Stimulated activated effector memory CD8-positive, alpha-beta T cell treated with anti-CD3 and anti-CD28 coated beads, Interleukin-12 subunit alpha, Interleukin-12 subunit beta, amount 100 ng/mL, for 72 hours (primary cell): ENCODE measurements at regions not wholly inside any gene's neighbourhood (a gene's known extent, or its start where the extent isn't known, plus 50 kb on each side); places are given as distances from the start of the nearest gene placed in this dataset.
"Not testable (repeated sequence)": the region's sequence is repeated elsewhere in the genome, so short reads cannot be mapped to it uniquely, and the experiment has no call there.

Experiments used
- ATAC-seq: fragments of 150-1000 bp; cut with Tn5 transposase; 2 replicates; pipeline ENCODE4 v1.10.0; 2021
- DNase-seq, 2 donors: peaks; one replicate each; pipeline ENCODE4 v3.0.0; 2021 to 2022; ENCODE audit warnings: low spot score in 2 of 2
- H3K27ac Mint-ChIP-seq: one replicate; pipeline ENCODE4 v1.8.0; 2022; ENCODE audit warnings: mild to moderate bottlenecking, mixed read lengths
- H3K36me3 Mint-ChIP-seq: one replicate; pipeline ENCODE4 v1.8.0; 2022; ENCODE audit warnings: mild to moderate bottlenecking, mixed read lengths
- H3K4me1 Mint-ChIP-seq: one replicate; pipeline ENCODE4 v1.8.0; 2022; ENCODE audit warnings: mixed read lengths
- H3K4me3 Mint-ChIP-seq: one replicate; pipeline ENCODE4 v1.8.0; 2022; ENCODE audit warnings: mild to moderate bottlenecking, mixed read lengths
- H3K9me3 Mint-ChIP-seq: one replicate; pipeline ENCODE4 v1.8.0; 2022; ENCODE audit warnings: mixed read lengths

DNA sequence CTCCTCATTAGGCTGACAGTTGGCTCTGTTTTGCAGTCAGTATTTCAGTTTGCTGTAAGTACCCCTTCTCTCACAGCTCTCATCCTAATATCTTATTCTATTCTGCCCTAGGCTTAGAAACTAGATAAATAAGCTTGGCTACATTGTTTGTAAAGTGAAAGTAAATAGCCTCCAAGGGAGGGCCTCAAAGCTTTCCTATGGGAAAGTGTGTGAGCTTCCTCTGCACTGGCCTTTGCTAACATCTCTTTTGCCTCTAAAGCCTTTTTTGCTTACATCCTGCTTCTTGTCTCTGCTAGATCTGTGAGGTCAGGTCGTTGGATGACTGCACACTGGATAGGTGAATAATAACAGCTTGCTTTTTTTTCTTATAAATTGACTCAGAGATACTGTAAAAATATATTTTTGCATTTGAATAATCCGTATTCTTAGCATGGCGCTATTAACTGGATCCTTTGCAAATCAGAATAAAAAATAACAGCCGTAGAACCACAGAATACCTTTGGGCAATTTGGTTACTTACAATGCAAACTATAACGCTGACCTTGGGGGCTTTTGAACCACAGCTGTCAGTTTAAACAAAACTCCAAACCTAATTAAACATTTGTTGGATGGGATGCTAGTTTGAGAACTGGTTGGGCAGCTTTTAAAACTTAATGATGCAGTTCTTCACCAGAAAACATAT is 55.1 kb downstream of the TTC6 start:
- Mint-ChIP-seq H3K27ac (no peak overlapping the region), H3K36me3 (no peaks in the 10 kb centered on the region), H3K4me1 (no peaks in the 10 kb centered on the region), H3K9me3 (peaks cover 9% of the 10 kb centered on the region), H3K4me3 (no peak overlapping the region)
- no peak for DNase-seq
- ATAC-seq = no peak

DNA sequence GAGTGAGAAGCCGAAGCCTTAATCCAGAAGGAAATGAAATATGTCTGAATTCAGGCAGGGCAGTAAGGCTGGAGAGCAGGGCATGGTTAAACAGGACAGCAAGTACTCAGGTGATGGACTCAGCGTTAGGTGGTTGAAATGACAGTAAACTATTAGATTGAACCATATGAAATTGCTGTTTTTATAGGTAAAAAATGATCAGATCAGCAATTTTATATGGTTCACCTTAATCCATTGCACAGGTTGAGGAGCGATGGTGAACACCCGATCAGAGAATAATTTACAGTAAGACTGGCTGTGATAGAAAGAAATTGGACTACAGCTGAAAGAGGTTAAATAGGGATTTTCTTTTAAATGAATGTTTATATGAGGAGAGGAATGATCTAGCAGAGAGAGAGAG is 56.6 kb downstream of the TTC6 start:
- Mint-ChIP-seq H3K36me3 (no peaks in the 10 kb centered on the region), H3K4me3 (no peak overlapping the region), H3K27ac (no peak overlapping the region), H3K9me3 (peaks cover 15% of the 10 kb centered on the region), H3K4me1 (no peaks in the 10 kb centered on the region)
- ATAC-seq (no peak), DNase-seq (no peak)

DNA sequence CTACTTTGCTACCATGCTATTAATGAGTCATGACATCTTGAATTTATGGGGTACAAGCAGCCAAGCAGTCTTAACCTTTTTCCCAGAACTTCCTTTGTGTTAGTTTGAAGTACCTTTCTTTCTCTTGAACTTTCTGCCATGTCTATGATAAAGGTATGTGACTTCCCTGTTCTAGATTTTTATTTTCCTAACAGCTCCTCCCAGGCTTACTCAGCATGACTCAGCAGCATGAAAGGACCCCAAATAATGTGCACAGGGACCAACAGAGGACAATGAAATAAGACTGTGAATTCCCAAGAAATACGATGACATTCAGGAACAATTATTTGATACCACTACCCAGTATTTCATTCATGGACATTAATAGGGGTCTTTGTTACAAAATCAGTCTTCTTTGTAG is 60.0 kb downstream of the TTC6 start:
- H3K4me3 Mint-ChIP-seq = no peak overlapping the region
- H3K4me1 Mint-ChIP-seq = no peaks in the 10 kb centered on the region
- ATAC-seq (no peak), DNase-seq (no peak)
- H3K36me3 Mint-ChIP-seq = no peaks in the 10 kb centered on the region
- H3K27ac Mint-ChIP-seq = no peak overlapping the region
- H3K9me3 Mint-ChIP-seq = peaks cover 12% of the 10 kb centered on the region

DNA sequence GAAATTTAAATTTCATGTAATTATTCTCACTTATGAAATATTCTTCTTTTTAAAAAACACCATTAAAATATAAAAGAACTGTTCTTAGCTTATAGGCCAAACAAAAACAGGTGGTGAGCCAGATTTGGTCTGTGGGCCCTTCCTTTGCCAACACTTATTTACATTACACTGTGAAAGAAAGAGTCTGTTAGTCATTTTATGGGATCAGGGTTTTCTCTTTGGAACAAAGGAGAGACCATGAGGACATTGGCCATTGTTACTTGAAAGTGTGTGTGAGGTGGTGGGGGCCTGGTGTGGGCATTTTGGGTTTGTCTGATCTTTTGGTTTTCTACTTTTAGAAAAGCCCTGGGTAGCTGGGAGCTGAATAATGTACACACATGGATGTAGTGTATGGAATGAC is 62.7 kb downstream of the TTC6 start:
- no peak overlapping the region for H3K27ac Mint-ChIP-seq
- DNase-seq (no peak), ATAC-seq (no peak)
- H3K4me3 Mint-ChIP-seq = no peak overlapping the region
- H3K36me3 Mint-ChIP-seq = no peaks in the 10 kb centered on the region
- no peaks in the 10 kb centered on the region for H3K4me1 Mint-ChIP-seq
- peaks cover 15% of the 10 kb centered on the region for H3K9me3 Mint-ChIP-seq

DNA sequence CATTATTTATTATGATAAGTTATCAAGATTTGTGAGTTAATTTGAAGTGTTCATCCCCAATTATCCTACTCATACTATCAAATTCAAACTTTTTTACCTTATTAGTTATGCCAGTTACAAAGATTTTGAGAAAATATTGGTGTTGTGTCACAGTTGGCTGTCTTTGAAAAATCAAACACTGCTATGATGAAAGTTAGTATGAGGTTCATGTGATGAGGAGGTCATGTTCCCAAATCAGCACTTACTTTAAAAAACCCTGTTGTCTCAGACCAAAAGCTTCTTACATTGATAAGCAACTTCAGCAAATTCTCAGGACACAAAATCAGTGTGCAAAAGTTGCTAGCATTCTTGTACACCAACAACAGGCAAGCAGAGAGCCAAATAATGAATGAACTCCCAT is 68.1 kb downstream of the TTC6 start:
- no peak for DNase-seq
- Mint-ChIP-seq H3K4me3 (no peak overlapping the region), H3K9me3 (peaks cover 6% of the 10 kb centered on the region), H3K27ac (no peak overlapping the region), H3K4me1 (no peaks in the 10 kb centered on the region), H3K36me3 (no peaks in the 10 kb centered on the region)
- no peak for ATAC-seq

DNA sequence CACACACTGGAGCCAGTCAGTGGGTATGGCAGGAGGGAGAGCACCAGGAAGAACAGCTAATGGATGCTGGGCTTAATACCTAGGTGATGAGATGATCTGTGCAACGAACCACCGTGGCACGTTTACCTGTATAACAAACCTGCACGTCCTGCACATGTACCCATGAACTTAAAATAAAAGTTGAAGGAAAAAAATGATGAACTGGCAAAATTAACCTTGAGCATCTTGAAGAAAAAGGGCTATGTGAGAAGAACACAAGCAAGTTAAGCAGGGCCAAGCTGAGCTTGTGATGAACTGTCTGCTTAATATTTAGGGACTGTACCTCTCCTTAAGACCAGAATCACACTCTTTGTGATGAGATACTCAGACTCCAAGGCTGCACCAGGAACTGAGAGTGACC is 70.0 kb downstream of the TTC6 start:
- peaks cover 9% of the 10 kb centered on the region for H3K9me3 Mint-ChIP-seq
- no peak for DNase-seq
- no peaks in the 10 kb centered on the region for H3K36me3 Mint-ChIP-seq
- H3K4me1 Mint-ChIP-seq = no peaks in the 10 kb centered on the region
- ATAC-seq = no peak
- H3K27ac Mint-ChIP-seq = no peak overlapping the region
- no peak overlapping the region for H3K4me3 Mint-ChIP-seq

DNA sequence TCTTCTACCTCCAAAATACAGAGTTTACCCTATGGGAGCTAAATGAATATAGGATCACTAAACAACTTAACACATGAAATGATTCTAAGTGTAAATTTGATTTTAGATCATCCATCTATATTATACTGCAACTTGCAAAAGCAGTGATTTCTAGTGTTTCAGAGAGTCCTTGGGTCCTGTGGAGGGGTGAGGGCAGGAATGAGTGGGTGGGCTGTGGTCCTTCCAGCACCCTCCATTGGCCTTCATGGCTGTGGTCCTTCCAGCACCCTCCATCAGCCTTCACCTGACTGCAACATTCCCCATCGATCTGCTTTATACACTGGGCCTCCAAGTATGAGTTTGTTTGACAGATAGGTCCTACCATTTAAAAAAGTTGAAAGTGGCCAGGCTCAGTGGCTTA is 70.5 kb downstream of the TTC6 start:
- H3K4me3 Mint-ChIP-seq = no peak overlapping the region
- no peak overlapping the region for H3K27ac Mint-ChIP-seq
- DNase-seq (no peak), ATAC-seq (no peak)
- no peaks in the 10 kb centered on the region for H3K36me3 Mint-ChIP-seq
- H3K9me3 Mint-ChIP-seq = peaks cover 9% of the 10 kb centered on the region
- H3K4me1 Mint-ChIP-seq = no peaks in the 10 kb centered on the region

DNA sequence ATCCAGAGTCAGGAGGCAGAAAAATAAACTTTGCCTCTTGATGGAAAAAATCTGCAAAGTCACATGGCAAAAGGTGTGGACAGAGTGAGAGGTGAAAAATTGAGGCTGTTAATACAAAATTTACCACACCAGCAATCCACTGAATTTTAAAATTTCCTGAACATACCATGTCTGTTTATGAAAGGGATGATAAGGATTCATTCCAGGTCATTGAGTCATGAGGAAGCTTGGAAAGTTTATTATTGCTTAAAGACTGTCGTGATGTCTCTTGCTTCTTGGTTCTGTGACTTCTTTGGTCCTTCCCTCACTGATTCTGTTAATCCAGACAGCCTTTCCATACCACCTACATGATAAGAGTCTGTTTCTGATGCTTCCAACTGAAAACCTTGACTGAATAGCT is 73.2 kb downstream of the TTC6 start:
- ATAC-seq (no peak), DNase-seq (no peak)
- no peaks in the 10 kb centered on the region for H3K36me3 Mint-ChIP-seq
- H3K4me3 Mint-ChIP-seq = no peak overlapping the region
- H3K27ac Mint-ChIP-seq = no peak overlapping the region
- no peaks in the 10 kb centered on the region for H3K4me1 Mint-ChIP-seq
- peaks cover 3% of the 10 kb centered on the region for H3K9me3 Mint-ChIP-seq

DNA sequence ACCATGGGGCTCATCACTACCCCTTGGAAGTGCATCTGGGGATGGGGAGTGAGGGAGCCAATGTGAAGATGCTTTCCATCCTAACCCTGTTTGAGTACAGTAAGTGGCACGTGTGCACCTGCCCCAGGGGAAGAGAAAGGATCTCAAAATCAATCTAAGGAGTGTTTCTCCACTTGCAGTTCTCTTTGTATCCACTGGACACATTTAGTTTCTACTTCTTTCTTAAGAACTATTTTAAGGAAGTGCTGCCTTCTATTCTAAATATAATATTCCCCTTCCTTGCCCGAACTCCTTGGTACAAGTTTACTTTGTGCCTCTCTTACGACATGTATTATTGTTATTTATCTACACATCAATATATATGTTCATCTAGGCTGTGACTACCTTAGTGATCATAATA is 73.8 kb downstream of the TTC6 start:
- no peaks in the 10 kb centered on the region for H3K4me1 Mint-ChIP-seq
- no peak overlapping the region for H3K27ac Mint-ChIP-seq
- H3K4me3 Mint-ChIP-seq = no peak overlapping the region
- DNase-seq (no peak), ATAC-seq (no peak)
- peaks cover 3% of the 10 kb centered on the region for H3K9me3 Mint-ChIP-seq
- no peaks in the 10 kb centered on the region for H3K36me3 Mint-ChIP-seq

DNA sequence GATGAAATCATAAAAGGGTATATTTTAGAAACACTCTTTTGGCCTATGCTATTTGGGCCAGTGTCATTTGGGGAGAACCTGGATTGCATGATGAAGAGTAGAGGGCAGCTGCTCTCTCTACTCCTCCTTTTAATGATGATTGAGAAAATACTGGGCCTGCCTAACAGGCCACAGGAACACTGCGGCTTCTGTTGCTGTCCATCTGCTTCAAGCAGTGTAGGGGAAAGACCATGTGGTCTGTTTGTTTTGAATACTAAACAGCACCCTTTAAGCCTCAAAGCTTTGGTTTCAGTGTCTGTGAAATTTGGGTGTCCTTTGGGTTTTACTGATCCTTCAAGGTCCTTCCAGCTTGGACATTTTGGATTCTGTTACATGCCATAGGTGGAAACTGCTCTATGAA is 78.0 kb downstream of the TTC6 start:
- ATAC-seq (no peak), DNase-seq (no peak)
- Mint-ChIP-seq H3K4me3 (no peak overlapping the region), H3K36me3 (no peaks in the 10 kb centered on the region), H3K9me3 (peaks cover 10% of the 10 kb centered on the region), H3K4me1 (no peaks in the 10 kb centered on the region), H3K27ac (no peak overlapping the region)

DNA sequence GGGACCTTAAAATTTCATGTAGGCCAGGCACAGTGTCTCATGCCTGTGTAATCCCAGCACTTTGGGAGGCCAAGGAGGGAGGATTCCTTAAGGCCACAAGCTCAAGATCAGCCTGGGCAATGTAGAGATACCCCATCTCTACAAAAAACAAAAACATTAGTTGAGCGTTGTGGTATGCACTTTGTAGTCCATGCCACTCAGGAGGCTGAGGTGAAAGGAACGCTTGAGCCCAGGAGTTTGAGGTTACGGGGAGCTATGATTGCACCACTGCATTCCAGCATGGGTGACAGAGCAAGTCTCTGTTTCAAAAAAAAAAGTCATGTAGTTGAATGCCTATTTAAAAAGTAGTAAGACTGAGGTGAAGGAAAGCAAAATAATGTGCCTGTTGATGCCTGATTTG is 83.5 kb downstream of the TTC6 start:
- ATAC-seq (no peak), DNase-seq (no peak)
- Mint-ChIP-seq H3K4me3 (no peak overlapping the region), H3K36me3 (no peaks in the 10 kb centered on the region), H3K9me3 (peaks cover 10% of the 10 kb centered on the region), H3K27ac (no peak overlapping the region), H3K4me1 (no peaks in the 10 kb centered on the region)

DNA sequence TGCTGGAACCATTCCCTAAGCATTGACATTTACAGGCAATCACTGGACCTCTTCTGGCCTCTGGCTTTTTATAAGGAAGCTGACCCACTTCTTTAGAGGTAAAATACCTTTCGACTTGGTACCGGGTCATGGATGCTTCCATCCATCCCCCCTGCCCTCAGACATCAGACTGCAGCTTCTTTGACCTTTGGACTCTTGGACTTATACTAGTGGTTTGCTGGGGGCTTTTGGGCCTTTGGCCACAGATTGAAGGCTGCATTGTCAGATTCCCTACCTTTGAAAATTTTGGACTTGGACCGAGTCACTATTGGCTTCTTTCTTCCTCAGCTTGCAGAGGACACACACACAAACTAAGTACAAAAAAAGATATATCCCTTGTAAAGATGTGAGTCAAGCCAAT is 86.1 kb downstream of the TTC6 start:
- DNase-seq = no peak
- H3K9me3 Mint-ChIP-seq = peaks cover 10% of the 10 kb centered on the region

DNA sequence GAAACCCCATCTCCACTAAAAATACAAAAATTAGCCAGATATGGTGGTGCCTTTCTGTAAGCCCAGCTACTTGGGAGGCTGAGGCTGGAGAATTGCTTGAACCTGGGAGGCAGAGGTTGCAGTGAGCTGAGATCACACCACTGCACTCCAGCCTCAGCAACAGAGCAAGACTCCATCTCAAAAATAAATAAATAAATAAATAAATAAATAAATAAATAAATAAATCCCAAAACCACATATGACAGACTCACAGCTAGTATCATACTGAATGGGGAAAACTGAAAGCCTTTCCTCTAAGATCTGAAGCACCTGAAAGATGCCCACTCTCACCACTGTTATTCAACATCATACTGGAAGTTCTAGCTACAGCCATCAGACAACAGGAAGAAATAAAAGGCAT is 97.3 kb downstream of the TTC6 start:
- peaks cover 25% of the 10 kb centered on the region for H3K9me3 Mint-ChIP-seq
- not testable (repeated sequence) for H3K4me1 Mint-ChIP-seq, DNase-seq, H3K36me3 Mint-ChIP-seq, H3K27ac Mint-ChIP-seq, H3K4me3 Mint-ChIP-seq, ATAC-seq

More for the DNA sequence above, 86.1 kb downstream of the TTC6 start:
- Mint-ChIP-seq H3K27ac (no peak overlapping the region), H3K36me3 (no peaks in the 10 kb centered on the region), H3K4me3 (no peak overlapping the region), H3K4me1 (no peaks in the 10 kb centered on the region)
- ATAC-seq = no peak

DNA sequence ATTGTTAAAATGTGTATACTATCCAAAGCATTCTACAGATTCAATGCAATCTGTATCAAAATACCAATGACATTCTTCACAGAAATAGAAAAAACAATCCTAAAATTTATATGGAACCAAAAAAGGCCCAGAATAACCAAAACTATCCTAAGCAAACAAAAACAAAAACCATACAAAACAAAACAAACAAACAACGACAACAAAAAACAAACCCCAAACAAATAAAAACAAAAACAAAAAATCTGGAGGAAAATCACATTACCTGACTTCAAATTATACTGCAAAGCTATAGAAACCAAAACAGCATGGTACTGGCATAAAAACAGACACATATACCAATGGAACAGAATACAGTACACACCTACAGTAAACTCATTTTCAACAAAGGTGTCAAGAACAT is 98.0 kb downstream of the TTC6 start:
- H3K9me3 Mint-ChIP-seq = peaks cover 24% of the 10 kb centered on the region
- H3K4me3 Mint-ChIP-seq, DNase-seq, H3K36me3 Mint-ChIP-seq, H3K27ac Mint-ChIP-seq, ATAC-seq, H3K4me1 Mint-ChIP-seq: not testable (repeated sequence)

DNA sequence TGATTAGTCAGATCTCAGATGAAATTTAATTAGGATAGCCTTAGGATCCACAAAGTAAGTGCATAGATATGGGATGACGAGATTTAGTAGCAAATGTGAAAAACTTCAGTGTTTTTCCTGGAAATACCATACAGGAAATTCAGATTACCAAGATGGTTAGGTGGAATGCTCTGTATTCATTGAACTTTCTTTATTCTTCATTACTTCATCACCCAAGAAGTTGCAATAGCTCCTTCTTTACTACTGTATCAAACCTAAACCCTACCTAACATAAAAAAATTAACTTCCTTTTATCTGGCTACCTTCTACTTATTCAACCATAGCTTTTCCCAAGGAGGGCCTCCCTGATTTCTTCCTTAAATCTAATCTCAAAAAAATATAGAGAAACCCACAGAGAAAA is 100.4 kb downstream of the TTC6 start:
- DNase-seq (no peak), ATAC-seq (no peak)
- H3K4me3 Mint-ChIP-seq = no peak overlapping the region
- H3K9me3 Mint-ChIP-seq = peaks cover 19% of the 10 kb centered on the region
- H3K36me3 Mint-ChIP-seq = no peaks in the 10 kb centered on the region
- H3K4me1 Mint-ChIP-seq = no peaks in the 10 kb centered on the region
- no peak overlapping the region for H3K27ac Mint-ChIP-seq

DNA sequence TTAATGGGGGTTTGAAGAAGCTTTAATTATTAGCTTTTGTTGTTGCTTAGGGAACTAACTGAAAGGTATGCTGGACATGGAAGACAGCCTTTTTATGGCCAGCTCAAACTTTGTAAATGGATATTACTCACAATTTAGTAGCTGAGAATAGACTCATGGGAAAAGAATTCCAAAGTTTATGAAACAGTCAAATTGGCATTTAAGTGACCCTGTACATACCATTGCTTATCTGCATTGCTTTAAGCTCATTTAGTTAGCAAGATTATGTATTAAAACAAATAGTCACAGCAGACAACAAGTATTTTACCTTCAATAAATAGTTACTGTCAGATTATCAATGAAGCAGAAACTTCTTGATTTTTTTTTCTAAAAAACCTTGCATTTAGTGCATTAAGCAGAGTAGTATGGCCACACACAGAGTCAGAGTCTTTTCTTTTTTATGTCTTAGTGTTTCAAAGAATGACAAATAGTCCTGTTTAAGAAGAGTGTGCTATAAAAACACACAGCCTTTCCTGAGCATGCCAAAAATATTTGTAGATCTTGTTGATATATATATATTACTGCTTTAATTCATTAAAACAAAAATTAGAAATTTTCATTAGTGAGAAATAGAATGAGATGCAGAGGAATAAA is 102.2 kb downstream of the TTC6 start:
- no peak for ATAC-seq
- no peak overlapping the region for H3K27ac Mint-ChIP-seq
- H3K9me3 Mint-ChIP-seq = peaks cover 16% of the 10 kb centered on the region
- H3K4me3 Mint-ChIP-seq = no peak overlapping the region
- DNase-seq = no peak
- H3K36me3 Mint-ChIP-seq = no peaks in the 10 kb centered on the region
- H3K4me1 Mint-ChIP-seq = no peaks in the 10 kb centered on the region
